Duodenal mucosa (tissue), 2 donors: ENCODE measurements at regions not wholly inside any gene's neighbourhood (a gene's known extent, or its start where the extent isn't known, plus 50 kb on each side); places are given as distances from the start of the nearest gene placed in this dataset.

Experiments
- H3K27ac ChIP-seq: one replicate; pipeline ENCODE4 v1.7.0; 2013; ENCODE audit warnings: low read depth, low read length
- H3K27me3 ChIP-seq, 2 donors: one replicate each; pipeline ENCODE4 v1.7.0; 2013; ENCODE audit warnings: low read length in 2 of 2, control low read depth in 1 of 2; ENCODE audit not compliant: insufficient read depth in 2 of 2, control insufficient read depth in 1 of 2
- H3K36me3 ChIP-seq, 2 donors: one replicate each; pipeline ENCODE4 v1.7.0; 2013; ENCODE audit warnings: low read length in 2 of 2, control low read depth in 1 of 2; ENCODE audit not compliant: insufficient read depth in 2 of 2, control insufficient read depth in 1 of 2
- H3K4me1 ChIP-seq, 2 donors: one replicate each; pipeline ENCODE4 v1.7.0; 2013; ENCODE audit warnings: low read length in 2 of 2, control low read depth in 1 of 2; ENCODE audit not compliant: insufficient read depth in 2 of 2, control insufficient read depth in 1 of 2
- H3K4me3 ChIP-seq, 2 donors: one replicate each; pipeline ENCODE4 v1.7.0; 2013; ENCODE audit warnings: low read length in 2 of 2, low read depth in 1 of 2
- H3K9ac ChIP-seq, 2 donors: one replicate each; pipeline ENCODE4 v1.7.0; 2013; ENCODE audit warnings: low read length in 2 of 2, low read depth in 1 of 2
- H3K9me3 ChIP-seq, 2 donors: one replicate each; pipeline ENCODE4 v1.7.0; 2013; ENCODE audit warnings: low read length in 2 of 2, control low read depth in 1 of 2; ENCODE audit not compliant: control insufficient read depth in 1 of 2

- Histone ChIP-seq H3K9ac (no peak overlapping the region), H3K27ac (no peak overlapping the region), H3K9me3 (no peaks in the 10 kb centered on the region), H3K4me3 (no peak overlapping the region), H3K36me3 (no peaks in the 10 kb centered on the region), H3K4me1 (no peaks in the 10 kb centered on the region), H3K27me3 (no peaks in the 10 kb centered on the region)
Measured at GRCh38 chr5:91266184-91266705, 116.9 kb downstream of the ARRDC3 start.

GRCh38 chr5:91264311-91265051, 118.6 kb downstream of the ARRDC3 start:
- Histone ChIP-seq H3K9me3 (no peaks in the 10 kb centered on the region), H3K27ac (no peak overlapping the region), H3K4me3 (no peak overlapping the region), H3K27me3 (no peaks in the 10 kb centered on the region), H3K36me3 (no peaks in the 10 kb centered on the region), H3K9ac (no peak overlapping the region), H3K4me1 (no peaks in the 10 kb centered on the region)

- H3K27ac ChIP-seq: no peak overlapping the region
- no peaks in the 10 kb centered on the region for H3K27me3 ChIP-seq
- H3K9me3 ChIP-seq: no peaks in the 10 kb centered on the region
- H3K36me3 ChIP-seq: no peaks in the 10 kb centered on the region
- no peak overlapping the region for H3K4me3 ChIP-seq
- no peak overlapping the region for H3K9ac ChIP-seq
- H3K4me1 ChIP-seq: no peaks in the 10 kb centered on the region
Measured at GRCh38 chr5:91263898-91264297, 119.2 kb downstream of the ARRDC3 start.

- no peak overlapping the region for H3K9ac ChIP-seq
- no peaks in the 10 kb centered on the region for H3K36me3 ChIP-seq
- H3K27ac ChIP-seq: no peak overlapping the region
- no peak overlapping the region for H3K4me3 ChIP-seq
- H3K27me3 ChIP-seq: no peaks in the 10 kb centered on the region
- peaks cover 0 to 6% of the 10 kb centered on the region in 2 donors for H3K4me1 ChIP-seq
- no peaks in the 10 kb centered on the region for H3K9me3 ChIP-seq
Measured at GRCh38 chr5:91257301-91257700, 125.8 kb downstream of the ARRDC3 start.

GRCh38 chr5:91256142-91256524, 127.0 kb downstream of the ARRDC3 start:
- H3K27me3 ChIP-seq: no peaks in the 10 kb centered on the region
- no peak overlapping the region for H3K9ac ChIP-seq
- no peaks in the 10 kb centered on the region for H3K36me3 ChIP-seq
- H3K27ac ChIP-seq: no peak overlapping the region
- H3K4me1 ChIP-seq: peaks cover 0 to 6% of the 10 kb centered on the region in 2 donors
- no peaks in the 10 kb centered on the region for H3K9me3 ChIP-seq
- H3K4me3 ChIP-seq: no peak overlapping the region

GRCh38 chr5:91255396-91256141, 127.5 kb downstream of the ARRDC3 start:
- Histone ChIP-seq H3K4me1 (peaks cover 0 to 6% of the 10 kb centered on the region in 2 donors), H3K27ac (no peak overlapping the region), H3K36me3 (no peaks in the 10 kb centered on the region), H3K9me3 (no peaks in the 10 kb centered on the region), H3K4me3 (no peak overlapping the region), H3K9ac (no peak overlapping the region), H3K27me3 (no peaks in the 10 kb centered on the region)

- no peak overlapping the region for H3K4me3 ChIP-seq
- no peak overlapping the region for H3K27ac ChIP-seq
- no peaks in the 10 kb centered on the region for H3K36me3 ChIP-seq
- no peak overlapping the region for H3K9ac ChIP-seq
- no peaks in the 10 kb centered on the region for H3K27me3 ChIP-seq
- H3K9me3 ChIP-seq: no peaks in the 10 kb centered on the region
- peaks cover 0 to 6% of the 10 kb centered on the region in 2 donors for H3K4me1 ChIP-seq
Measured at GRCh38 chr5:91252916-91253315, 130.2 kb downstream of the ARRDC3 start.

- no peaks in the 10 kb centered on the region for H3K27me3 ChIP-seq
- H3K9ac ChIP-seq: no peak overlapping the region
- H3K36me3 ChIP-seq: no peaks in the 10 kb centered on the region
- no peaks in the 10 kb centered on the region for H3K4me1 ChIP-seq
- peaks cover 0 to 14% of the 10 kb centered on the region in 2 donors for H3K9me3 ChIP-seq
- H3K27ac ChIP-seq: no peak overlapping the region
- H3K4me3 ChIP-seq: no peak overlapping the region
Measured at GRCh38 chr5:91245871-91246270, 137.2 kb downstream of the ARRDC3 start.

- H3K36me3 ChIP-seq: no peaks in the 10 kb centered on the region
- H3K4me1 ChIP-seq: no peaks in the 10 kb centered on the region
- H3K27ac ChIP-seq: no peak overlapping the region
- H3K27me3 ChIP-seq: no peaks in the 10 kb centered on the region
- H3K9ac ChIP-seq: no peak overlapping the region
- no peak overlapping the region for H3K4me3 ChIP-seq
- H3K9me3 ChIP-seq: peaks cover 0 to 14% of the 10 kb centered on the region in 2 donors
Measured at GRCh38 chr5:91245074-91245452, 138.1 kb downstream of the ARRDC3 start.

- Histone ChIP-seq H3K27ac (no peak overlapping the region), H3K27me3 (no peaks in the 10 kb centered on the region), H3K4me1 (no peaks in the 10 kb centered on the region), H3K4me3 (no peak overlapping the region), H3K36me3 (no peaks in the 10 kb centered on the region), H3K9me3 (peaks cover 0 to 14% of the 10 kb centered on the region in 2 donors), H3K9ac (no peak overlapping the region)
Measured at GRCh38 chr5:91244380-91245073, 138.6 kb downstream of the ARRDC3 start.
